ENCODE measurements at regions not wholly inside any gene's neighbourhood (a gene's known extent, or its start where the extent isn't known, plus 50 kb on each side); places are given as distances from the start of the nearest gene placed in this dataset.

DNA sequence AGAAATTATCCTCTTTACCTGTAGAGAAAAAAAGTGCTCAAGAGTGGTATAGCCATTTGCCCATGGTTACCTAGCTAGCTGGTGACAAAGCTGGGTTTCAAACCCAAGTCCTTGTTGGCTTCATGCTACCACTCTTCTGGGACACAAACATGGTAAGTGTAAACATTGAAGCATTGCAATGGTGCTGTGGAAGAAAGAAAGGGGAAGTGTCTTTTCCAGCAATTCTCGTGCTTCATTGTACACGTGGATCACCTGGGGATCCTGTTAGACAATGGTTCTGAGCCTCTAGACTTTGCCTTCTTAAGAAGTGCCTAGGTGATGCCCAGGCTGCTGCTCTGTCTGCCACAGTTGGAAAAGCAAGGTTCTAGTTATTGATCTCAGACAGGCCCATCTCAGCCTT lies 134.8 kb upstream of the CTNNB1 start:
- DNase-seq = no peak

GRCh38 chr3:41065340-41065739 lies 134.0 kb upstream of the CTNNB1 start:
- DNase-seq = no peak

- DNase-seq = no peak
Observed at GRCh38 chr3:41073190-41073589, 126.1 kb upstream of the CTNNB1 start.

DNA sequence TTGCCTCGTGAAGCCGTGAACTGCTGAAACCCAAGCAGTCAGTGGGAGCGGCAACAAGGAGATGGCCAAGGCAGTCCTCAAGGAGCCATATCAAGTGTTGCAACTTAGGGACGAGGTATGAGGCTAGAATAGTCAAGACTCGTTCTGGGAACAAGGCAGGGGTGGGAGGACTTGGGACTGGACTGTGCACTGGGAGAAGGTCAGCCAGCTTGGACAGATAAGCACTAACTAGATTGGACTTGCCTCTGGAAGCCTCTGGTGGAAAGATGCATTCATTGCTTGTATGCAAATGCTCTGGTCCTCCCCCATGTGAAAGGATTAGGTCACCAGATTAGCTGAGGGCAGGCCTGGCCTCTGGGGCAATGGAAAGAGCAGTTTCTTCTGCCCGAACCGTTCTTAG lies 123.3 kb upstream of the CTNNB1 start:
- DNase-seq = peak; percentile 2

DNA sequence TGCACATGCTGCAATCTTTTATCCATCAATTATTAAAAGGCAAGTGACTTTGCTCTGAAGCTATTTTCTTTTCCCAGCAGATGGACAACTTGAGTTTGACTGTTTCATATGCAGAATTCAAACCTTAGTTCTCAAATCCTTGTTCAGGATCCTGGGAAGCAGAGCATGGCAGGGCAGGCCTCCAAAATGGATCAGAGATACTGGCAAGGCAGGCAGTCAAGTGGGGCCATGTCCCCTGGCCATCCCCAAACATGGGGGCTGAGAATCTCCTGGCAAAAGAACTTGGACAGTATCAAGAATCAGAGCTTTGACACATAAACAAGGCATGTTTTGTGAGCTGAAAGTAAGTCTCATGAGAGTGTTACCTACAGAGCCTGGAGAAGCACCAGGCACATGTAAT lies 122.9 kb upstream of the CTNNB1 start:
- DNase-seq = no peak

DNA sequence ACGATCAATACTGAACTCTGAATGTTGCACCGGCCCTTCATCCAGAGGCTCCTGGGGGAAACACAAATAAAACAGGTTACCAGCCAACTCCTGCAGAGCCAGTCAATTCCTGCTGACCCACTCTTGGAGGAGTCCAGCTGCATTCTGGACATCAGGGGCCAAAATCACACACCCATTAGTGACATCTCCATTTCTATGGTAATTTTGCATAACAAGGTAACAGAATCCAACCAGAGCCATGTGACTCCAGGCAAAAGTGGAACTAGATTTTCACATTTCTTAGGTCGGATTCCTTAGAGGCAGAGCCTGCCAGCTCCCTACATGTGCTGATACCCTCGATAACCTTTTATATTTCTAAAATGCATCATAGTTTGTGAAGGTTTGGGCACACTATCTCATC lies 119.2 kb upstream of the CTNNB1 start:
- no peak for DNase-seq

GRCh38 chr3:41088882-41089281 lies 110.4 kb upstream of the CTNNB1 start:
- DNase-seq = no peak

- no peak for DNase-seq
Observed at GRCh38 chr3:41089566-41089965, 109.7 kb upstream of the CTNNB1 start.

- no peak for DNase-seq
Observed at GRCh38 chr3:41092844-41093243, 106.5 kb upstream of the CTNNB1 start.

DNA sequence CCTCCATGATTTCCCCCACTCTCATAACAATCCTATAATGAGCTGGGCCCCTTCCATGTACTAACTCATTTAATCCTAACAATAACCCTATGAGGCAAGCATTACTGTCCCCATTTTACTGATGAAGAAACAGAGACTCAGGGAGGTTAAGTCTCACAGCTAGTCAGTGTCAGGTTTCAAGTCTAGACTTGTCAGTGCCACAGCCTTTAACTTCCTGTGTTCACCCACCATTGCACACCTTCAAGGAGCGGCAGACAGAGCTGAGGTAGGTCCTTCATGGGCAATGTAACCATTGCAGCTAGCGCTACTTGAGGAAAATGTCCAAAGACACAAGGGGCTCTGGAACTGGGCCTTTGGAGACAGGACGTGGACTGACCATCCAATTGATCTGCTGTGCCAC lies 105.8 kb upstream of the CTNNB1 start:
- no peak for DNase-seq

- no peak for DNase-seq
Observed at GRCh38 chr3:41094351-41094750, 105.0 kb upstream of the CTNNB1 start.

- no peak for DNase-seq
Observed at GRCh38 chr3:41095702-41096101, 103.6 kb upstream of the CTNNB1 start.

DNA sequence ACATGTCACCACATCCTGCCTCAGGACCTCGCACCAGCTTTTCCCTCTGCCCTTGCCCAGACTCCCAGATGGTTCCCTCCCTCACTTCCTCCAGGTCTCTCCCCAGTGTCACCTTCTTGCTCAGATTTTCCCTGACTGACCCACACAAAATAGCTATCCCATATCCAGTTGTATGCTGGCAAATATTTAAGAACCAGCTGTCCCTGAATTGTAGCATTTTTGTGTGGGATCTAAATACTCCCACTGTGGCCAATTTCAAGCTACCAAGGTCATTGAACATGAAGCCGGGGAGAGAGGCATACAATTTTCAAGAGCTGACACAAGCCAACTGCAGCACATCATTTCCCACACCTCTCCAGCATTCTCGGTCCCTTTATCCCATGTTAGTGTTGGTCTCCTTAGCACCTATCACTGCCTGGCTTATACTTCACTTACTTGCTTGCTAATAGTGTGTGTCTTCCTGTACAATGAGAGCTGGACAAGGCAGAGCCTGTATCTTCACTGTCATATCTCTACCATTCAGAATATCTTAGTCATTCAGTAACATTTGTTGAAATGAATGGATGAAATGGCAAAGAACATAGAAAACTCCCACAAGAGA lies 101.3 kb upstream of the CTNNB1 start:
- no peak for DNase-seq

- no peak for DNase-seq
Observed at GRCh38 chr3:41101231-41101630, 98.1 kb upstream of the CTNNB1 start.

DNA sequence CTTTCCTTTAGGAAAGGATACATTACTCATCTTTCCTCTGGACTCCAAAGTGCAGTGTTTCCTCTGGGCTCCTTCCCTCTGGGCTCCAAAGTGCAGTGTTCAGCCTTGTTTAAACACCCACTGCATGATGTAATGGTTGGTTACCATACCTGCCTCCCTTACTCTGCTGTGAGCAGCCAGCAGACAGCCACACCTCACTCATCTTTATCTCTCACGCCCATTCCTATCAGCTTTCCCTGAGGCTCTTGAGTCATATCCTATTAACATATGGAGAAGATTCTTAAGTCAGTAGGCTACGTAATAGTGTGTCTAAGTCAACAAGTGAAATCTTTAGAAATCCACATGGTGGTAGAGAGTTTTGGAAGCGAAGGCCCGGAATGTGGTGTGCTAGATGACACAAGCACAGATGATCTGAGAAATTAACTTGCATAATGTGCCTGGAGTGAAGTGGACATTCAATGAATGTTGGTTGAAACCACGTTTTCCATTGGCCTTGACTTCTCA lies 97.2 kb upstream of the CTNNB1 start:
- no peak for DNase-seq

GRCh38 chr3:41102750-41103149 lies 96.6 kb upstream of the CTNNB1 start:
- DNase-seq = no peak

DNA sequence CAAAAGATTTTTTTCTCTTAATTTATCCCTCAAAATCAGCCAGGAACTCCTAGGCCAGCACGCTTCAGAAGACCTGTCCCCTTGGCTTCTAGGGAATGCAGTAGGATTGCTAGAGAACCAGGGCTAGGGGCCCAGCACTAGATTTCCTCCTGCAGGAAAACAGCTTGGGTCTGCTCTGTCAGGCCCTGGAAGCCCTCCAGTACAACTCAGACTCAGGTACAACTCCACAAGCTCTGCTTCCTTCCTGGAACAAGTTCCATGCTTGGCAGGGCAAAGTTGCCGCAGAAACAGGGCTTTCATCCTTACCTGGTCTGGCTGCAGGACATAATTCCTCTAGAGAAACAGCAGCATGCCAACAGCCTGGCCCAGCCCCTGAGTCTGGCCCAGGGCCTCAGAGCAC lies 96.1 kb upstream of the CTNNB1 start:
- no peak for DNase-seq

- DNase-seq = no peak
Observed at GRCh38 chr3:41104147-41104546, 95.2 kb upstream of the CTNNB1 start.

DNA sequence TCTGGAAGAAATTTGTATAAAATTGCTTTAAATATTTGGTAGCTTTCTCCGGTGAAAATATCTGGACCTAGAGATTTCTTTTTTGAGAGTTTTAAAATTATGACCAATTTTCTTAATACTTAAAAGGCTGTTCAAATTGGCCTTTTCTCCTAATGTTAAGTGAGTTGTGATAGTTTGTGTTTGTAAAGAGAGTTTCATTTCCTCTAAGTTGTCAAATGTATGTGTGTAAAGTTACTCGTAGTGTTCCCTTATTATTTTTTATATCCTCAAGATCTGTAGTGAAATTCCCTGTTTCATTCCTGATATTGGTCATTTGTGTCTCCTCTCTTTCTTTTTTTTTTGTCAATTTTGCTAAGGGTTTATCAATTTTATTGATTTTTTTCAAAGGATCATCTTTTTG lies 92.6 kb upstream of the CTNNB1 start:
- no peak for DNase-seq

DNA sequence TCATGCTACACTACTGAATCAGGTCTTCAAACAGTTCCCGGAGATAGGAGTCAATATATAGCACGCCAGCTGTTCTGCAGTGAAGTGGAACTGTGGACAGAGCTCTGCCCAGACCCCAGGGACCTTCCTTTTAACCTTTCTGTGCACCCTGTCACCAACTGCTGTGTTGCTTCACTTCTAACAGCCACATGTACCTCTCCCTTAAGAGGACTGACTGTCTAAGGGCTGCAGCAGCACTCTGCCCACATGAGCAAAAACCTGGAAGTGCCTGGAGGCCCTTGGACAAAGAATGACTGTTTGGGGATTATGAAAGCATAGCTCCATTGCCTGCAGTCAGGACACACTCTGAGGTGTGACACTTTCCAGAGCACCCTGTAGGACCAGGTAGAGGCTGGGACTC lies 88.3 kb upstream of the CTNNB1 start:
- DNase-seq = no peak

DNA sequence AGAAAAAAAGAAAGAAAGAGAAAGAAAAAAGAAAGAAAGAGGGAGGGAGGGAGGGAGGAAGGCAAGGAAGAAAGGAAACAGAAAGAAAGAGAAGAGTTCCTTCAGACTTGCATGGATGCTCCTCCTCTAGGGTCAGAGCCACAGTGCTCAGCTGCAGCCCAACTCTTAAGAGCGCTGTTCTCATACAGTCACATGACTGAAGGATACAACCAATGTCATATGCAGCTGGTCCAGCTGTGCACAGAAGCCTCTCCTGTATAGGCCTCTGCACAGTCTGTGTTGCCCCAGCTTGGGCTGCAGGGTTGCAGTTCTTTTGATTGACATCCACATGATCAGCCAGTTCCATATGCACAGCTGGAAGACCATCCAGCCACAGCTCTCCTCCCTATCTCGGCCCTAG lies 86.8 kb upstream of the CTNNB1 start:
- DNase-seq = no peak

DNA sequence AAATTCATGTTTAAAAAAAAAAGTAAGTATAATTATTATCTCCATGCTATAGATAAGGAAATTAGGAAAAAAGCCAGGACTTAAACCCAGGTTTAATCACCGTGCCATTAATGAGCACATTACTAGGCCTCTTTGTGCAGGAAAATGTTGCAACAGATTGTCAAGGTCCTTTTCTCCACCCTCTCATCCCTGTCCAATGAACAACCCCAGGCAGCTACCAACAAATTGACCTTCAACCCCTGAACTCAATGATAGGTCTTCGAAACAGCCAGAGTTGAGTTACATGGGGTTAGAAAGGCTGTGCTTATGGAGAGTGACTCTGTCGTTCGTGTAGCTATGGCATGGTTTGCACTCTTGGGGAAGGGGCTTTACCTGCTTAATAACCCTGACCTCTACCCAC lies 84.2 kb upstream of the CTNNB1 start:
- no peak for DNase-seq

- no peak for DNase-seq
Observed at GRCh38 chr3:41116851-41117250, 82.5 kb upstream of the CTNNB1 start.

- DNase-seq = peak; percentile 99
Observed at GRCh38 chr3:41117398-41117870, 81.9 kb upstream of the CTNNB1 start.

Data from hematopoietic multipotent progenitor cell treated with erythropoietin and hydrocortisone succinate and interleukin-3 and kit ligand, for 4 days (in vitro differentiated cells).